WTC11 (cell line): ENCODE measurements at regions not wholly inside any gene's neighbourhood (a gene's known extent, or its start where the extent isn't known, plus 50 kb on each side); places are given as distances from the start of the nearest gene placed in this dataset.

ENCODE experiments used
- ATAC-seq: fragments of 200-7000 bp; cut with Tn5 transposase; 2 replicates; pipeline ENCODE4 v1.10.0; 2021; ENCODE audit warnings: mild to moderate bottlenecking, moderate library complexity
- CTCF ChIA-PET: fragments of 300-600 bp; sonication (Branson Sonifier 250); formaldehyde crosslinking; loops from one replicate; lab custom pipeline; 2021; ENCODE audit warnings: antibody characterized with exemption; lab: Charles Lee
- POLR2A ChIA-PET: fragments of 350-600 bp; sonication (Branson Sonifier 250); formaldehyde crosslinking; loops from one replicate; lab custom pipeline; 2021; ENCODE audit warnings: antibody characterized with exemption; lab: Charles Lee
- DNase-seq: peaks from one replicate; pipeline ENCODE4 v3.0.0; 2021; ENCODE audit warnings: low spot score
- H3K27ac Mint-ChIP-seq: 2 replicates; pipeline ENCODE4 v1.8.0; 2021; ENCODE audit warnings: mixed read lengths
- H3K27me3 Mint-ChIP-seq: 2 replicates; pipeline ENCODE4 v1.8.0; 2021; ENCODE audit warnings: low read depth, mild to moderate bottlenecking, moderate library complexity, mixed read lengths
- H3K36me3 Mint-ChIP-seq: 2 replicates; pipeline ENCODE4 v1.8.0; 2021; ENCODE audit warnings: mixed read lengths
- H3K4me1 Mint-ChIP-seq: 2 replicates; pipeline ENCODE4 v1.8.0; 2022; ENCODE audit warnings: mixed read lengths
- H3K4me3 Mint-ChIP-seq: 2 replicates; pipeline ENCODE4 v1.8.0; 2021; ENCODE audit warnings: mild to moderate bottlenecking, moderate library complexity, mixed read lengths
- H3K9me3 Mint-ChIP-seq: 2 replicates; pipeline ENCODE4 v1.8.0; 2021; ENCODE audit warnings: mixed read lengths
- EMX1 ChIP-seq: fragments of 250-450 bp; sonication (Bioruptor Pico); IDR thresholded peaks from 2 replicates; pipeline ENCODE4 v1.8.0; 2021; ENCODE audit warnings: mild to moderate bottlenecking
- FOXP4 ChIP-seq: sonication (generic); formaldehyde crosslinking; IDR thresholded peaks from 2 replicates; pipeline ENCODE4 v1.8.0; 2022; ENCODE audit warnings: mild to moderate bottlenecking, missing genetic modification reagents
- HMGXB4 ChIP-seq: sonication (generic); formaldehyde crosslinking; IDR thresholded peaks from 2 replicates; pipeline ENCODE4 v1.8.1; 2023; ENCODE audit warnings: mild to moderate bottlenecking, moderate library complexity, missing genetic modification reagents
- PRDM15 ChIP-seq: sonication (generic); formaldehyde crosslinking; IDR thresholded peaks from 2 replicates; pipeline ENCODE4 v1.8.0; 2022; ENCODE audit warnings: missing genetic modification reagents
- SOX15 ChIP-seq: fragments of 250-450 bp; sonication (Bioruptor Pico); IDR thresholded peaks from 2 replicates; pipeline ENCODE4 v1.9.0; 2021; ENCODE audit warnings: mild to moderate bottlenecking
- STAT6 ChIP-seq: sonication (generic); formaldehyde crosslinking; conservative IDR thresholded peaks from 2 replicates; pipeline ENCODE4 v1.8.1; 2023; ENCODE audit warnings: mild to moderate bottlenecking, low read depth, missing genetic modification reagents, moderate library complexity
- TCF7 ChIP-seq: sonication (generic); formaldehyde crosslinking; IDR thresholded peaks from 2 replicates; pipeline ENCODE4 v1.8.0; 2022; ENCODE audit warnings: mild to moderate bottlenecking, low read depth, missing genetic modification reagents, moderate library complexity
- TEAD4 ChIP-seq: sonication (generic); formaldehyde crosslinking; IDR thresholded peaks from 2 replicates; pipeline ENCODE4 v1.8.0; 2022; ENCODE audit warnings: mild to moderate bottlenecking, missing genetic modification reagents
- ZNF121 ChIP-seq: sonication (generic); formaldehyde crosslinking; IDR thresholded peaks from 2 replicates; pipeline ENCODE4 v1.8.0; 2023; ENCODE audit warnings: missing genetic modification reagents
- ZNF263 ChIP-seq: sonication (generic); formaldehyde crosslinking; IDR thresholded peaks from 2 replicates; pipeline ENCODE4 v1.8.1; 2022; ENCODE audit warnings: low read depth, mild to moderate bottlenecking, moderate library complexity, missing genetic modification reagents
- ZNF671 ChIP-seq: fragments of 250-450 bp; sonication (Bioruptor Pico); IDR thresholded peaks from 2 replicates; pipeline ENCODE4 v1.8.0; 2021; ENCODE audit warnings: mild to moderate bottlenecking
- TF ChIP-seq, protein P1 (sequence below): fragments of 250-450 bp; sonication (Bioruptor Pico); IDR thresholded peaks from 2 replicates; pipeline ENCODE4 v1.9.0; 2021; ENCODE audit warnings: mild to moderate bottlenecking, borderline replicate concordance
- TF ChIP-seq, protein P2 (sequence below): sonication (generic); formaldehyde crosslinking; IDR thresholded peaks from 2 replicates; pipeline ENCODE4 v1.8.1; 2023; ENCODE audit warnings: mild to moderate bottlenecking, missing genetic modification reagents, moderate library complexity
- TF ChIP-seq, protein P3 (sequence below): fragments of 200-600 bp; IDR thresholded peaks from 2 replicates; pipeline ENCODE4 v1.8.0; 2022; ENCODE audit warnings: antibody characterized with exemption
- TF ChIP-seq, protein P4 (sequence below): fragments of 250-450 bp; sonication (Bioruptor Pico); IDR thresholded peaks from 2 replicates; pipeline ENCODE4 v1.9.0; 2021; ENCODE audit warnings: moderate library complexity, mild to moderate bottlenecking, inconsistent platforms, borderline replicate concordance

GRCh38 chr4:83205760-83206159 lies 78.8 kb downstream of the COQ2 start (continued):
- TF ChIP-seq FOXP4 (CRISPR knock-in tag): no peak
- TF ChIP-seq, protein P1, sequence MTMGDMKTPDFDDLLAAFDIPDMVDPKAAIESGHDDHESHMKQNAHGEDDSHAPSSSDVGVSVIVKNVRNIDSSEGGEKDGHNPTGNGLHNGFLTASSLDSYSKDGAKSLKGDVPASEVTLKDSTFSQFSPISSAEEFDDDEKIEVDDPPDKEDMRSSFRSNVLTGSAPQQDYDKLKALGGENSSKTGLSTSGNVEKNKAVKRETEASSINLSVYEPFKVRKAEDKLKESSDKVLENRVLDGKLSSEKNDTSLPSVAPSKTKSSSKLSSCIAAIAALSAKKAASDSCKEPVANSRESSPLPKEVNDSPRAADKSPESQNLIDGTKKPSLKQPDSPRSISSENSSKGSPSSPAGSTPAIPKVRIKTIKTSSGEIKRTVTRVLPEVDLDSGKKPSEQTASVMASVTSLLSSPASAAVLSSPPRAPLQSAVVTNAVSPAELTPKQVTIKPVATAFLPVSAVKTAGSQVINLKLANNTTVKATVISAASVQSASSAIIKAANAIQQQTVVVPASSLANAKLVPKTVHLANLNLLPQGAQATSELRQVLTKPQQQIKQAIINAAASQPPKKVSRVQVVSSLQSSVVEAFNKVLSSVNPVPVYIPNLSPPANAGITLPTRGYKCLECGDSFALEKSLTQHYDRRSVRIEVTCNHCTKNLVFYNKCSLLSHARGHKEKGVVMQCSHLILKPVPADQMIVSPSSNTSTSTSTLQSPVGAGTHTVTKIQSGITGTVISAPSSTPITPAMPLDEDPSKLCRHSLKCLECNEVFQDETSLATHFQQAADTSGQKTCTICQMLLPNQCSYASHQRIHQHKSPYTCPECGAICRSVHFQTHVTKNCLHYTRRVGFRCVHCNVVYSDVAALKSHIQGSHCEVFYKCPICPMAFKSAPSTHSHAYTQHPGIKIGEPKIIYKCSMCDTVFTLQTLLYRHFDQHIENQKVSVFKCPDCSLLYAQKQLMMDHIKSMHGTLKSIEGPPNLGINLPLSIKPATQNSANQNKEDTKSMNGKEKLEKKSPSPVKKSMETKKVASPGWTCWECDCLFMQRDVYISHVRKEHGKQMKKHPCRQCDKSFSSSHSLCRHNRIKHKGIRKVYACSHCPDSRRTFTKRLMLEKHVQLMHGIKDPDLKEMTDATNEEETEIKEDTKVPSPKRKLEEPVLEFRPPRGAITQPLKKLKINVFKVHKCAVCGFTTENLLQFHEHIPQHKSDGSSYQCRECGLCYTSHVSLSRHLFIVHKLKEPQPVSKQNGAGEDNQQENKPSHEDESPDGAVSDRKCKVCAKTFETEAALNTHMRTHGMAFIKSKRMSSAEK (CRISPR knock-in tag): no peak
- TF ChIP-seq, protein P2, sequence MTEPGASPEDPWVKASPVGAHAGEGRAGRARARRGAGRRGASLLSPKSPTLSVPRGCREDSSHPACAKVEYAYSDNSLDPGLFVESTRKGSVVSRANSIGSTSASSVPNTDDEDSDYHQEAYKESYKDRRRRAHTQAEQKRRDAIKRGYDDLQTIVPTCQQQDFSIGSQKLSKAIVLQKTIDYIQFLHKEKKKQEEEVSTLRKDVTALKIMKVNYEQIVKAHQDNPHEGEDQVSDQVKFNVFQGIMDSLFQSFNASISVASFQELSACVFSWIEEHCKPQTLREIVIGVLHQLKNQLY: no peak
- TF ChIP-seq ZNF671 (CRISPR knock-in tag): no peak
- TF ChIP-seq PRDM15 (CRISPR knock-in tag): no peak
- no peak for TF ChIP-seq STAT6 (CRISPR knock-in tag)
- TF ChIP-seq, protein P3, sequence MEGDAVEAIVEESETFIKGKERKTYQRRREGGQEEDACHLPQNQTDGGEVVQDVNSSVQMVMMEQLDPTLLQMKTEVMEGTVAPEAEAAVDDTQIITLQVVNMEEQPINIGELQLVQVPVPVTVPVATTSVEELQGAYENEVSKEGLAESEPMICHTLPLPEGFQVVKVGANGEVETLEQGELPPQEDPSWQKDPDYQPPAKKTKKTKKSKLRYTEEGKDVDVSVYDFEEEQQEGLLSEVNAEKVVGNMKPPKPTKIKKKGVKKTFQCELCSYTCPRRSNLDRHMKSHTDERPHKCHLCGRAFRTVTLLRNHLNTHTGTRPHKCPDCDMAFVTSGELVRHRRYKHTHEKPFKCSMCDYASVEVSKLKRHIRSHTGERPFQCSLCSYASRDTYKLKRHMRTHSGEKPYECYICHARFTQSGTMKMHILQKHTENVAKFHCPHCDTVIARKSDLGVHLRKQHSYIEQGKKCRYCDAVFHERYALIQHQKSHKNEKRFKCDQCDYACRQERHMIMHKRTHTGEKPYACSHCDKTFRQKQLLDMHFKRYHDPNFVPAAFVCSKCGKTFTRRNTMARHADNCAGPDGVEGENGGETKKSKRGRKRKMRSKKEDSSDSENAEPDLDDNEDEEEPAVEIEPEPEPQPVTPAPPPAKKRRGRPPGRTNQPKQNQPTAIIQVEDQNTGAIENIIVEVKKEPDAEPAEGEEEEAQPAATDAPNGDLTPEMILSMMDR: no peak

DNA sequence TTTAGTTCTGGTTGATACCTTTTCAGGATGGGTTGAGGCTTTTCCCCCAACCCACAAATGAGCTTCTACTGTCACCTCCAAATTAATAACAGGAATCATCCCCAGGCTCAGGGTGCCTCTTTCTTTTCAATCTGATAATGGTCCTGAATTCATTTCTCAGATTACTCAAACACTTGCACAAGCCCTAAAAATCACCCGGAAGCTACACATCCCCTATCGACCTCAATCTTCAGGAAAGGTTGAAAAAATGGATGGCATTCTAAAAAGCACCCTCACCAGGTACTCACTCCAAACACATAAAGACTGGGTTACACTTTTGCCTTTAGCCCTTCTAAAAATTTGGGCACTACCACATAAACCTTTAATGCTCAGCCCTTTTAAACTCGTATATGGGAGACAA lies 79.9 kb downstream of the COQ2 start:
- H3K27ac Mint-ChIP-seq: no peak overlapping the region
- no peak for DNase-seq
- TF ChIP-seq HMGXB4 (no peak), SOX15 (CRISPR knock-in tag) (no peak), ZNF263 (CRISPR knock-in tag) (no peak), TCF7 (no peak), ZNF671 (CRISPR knock-in tag) (no peak), ZNF121 (CRISPR knock-in tag) (no peak), EMX1 (CRISPR knock-in tag) (no peak), TEAD4 (CRISPR knock-in tag) (no peak)
- TF ChIP-seq, protein P4, sequence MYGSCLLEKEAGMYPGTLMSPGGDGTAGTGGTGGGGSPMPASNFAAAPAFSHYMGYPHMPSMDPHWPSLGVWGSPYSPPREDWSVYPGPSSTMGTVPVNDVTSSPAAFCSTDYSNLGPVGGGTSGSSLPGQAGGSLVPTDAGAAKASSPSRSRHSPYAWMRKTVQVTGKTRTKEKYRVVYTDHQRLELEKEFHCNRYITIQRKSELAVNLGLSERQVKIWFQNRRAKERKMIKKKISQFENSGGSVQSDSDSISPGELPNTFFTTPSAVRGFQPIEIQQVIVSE (CRISPR knock-in tag): no peak
- TF ChIP-seq, all 79 proteins: peak for 0
- Mint-ChIP-seq H3K36me3 (peaks cover 14% of the 10 kb centered on the region), H3K4me3 (no peak overlapping the region), H3K9me3 (peaks cover 20% of the 10 kb centered on the region), H3K27me3 (peaks cover 17% of the 10 kb centered on the region), H3K4me1 (peaks cover 9% of the 10 kb centered on the region)
- ATAC-seq: no peak
- ChIA-PET POLR2A (no interaction called here), CTCF (no interaction called here)
